K562 (cell line): ENCODE measurements at regions not wholly inside any gene's neighbourhood (a gene's known extent, or its start where the extent isn't known, plus 50 kb on each side); places are given as distances from the start of the nearest gene placed in this dataset.

Source experiments
- ATAC-seq: fragments of 200-7000 bp; cut with Tn5 transposase; 3 replicates; pipeline ENCODE4 v1.9.1; 2020; ENCODE audit warnings: moderate library complexity
- BruUV-seq: library from RNA; stranded (reverse); fragments of 400-500 nt; replicated peaks from 2 replicates; lab custom pipeline; 2021; lab: Mats Ljungman, UMichigan
- CTCF ChIA-PET: fragments of 300-600 bp; formaldehyde crosslinking; extraction: SDS; loops from one replicate; lab custom pipeline; 2021; ENCODE audit warnings: low intra/inter-chr PET ratio; lab: Yijun Ruan, JAX
- POLR2A ChIA-PET: fragments of 300-600, 350-650 bp; sonication (Branson Sonifier 250); formaldehyde crosslinking; extraction: SDS; loops from one replicate; lab custom pipeline; 2021; ENCODE audit warnings: antibody characterized with exemption, inconsistent platforms; lab: Yijun Ruan, JAX
- DNase-seq, 4 experiments: peaks; one replicate each; pipeline versions ENCODE4 v3.0.0 to v3.0.0-alpha.2; 2011 to 2018; ENCODE audit warnings: low spot score in 3 of 4, mixed read lengths in 3 of 4; ENCODE audit errors: extremely low read depth in 1 of 4
- FAIRE-seq: peaks from 2 replicates; lab custom pipeline; 2011; peaks lifted over from hg19 to GRCh38; lab: Jason Lieb, UNC
- H2AFZ ChIP-seq: 2 replicates; pipeline ENCODE4 v1.6.0; 2011; ENCODE audit warnings: low read depth, low read length, control low read depth, inconsistent platforms
- H3K27ac ChIP-seq: fragments of 200-600 bp; 3 replicates; pipeline ENCODE4 v1.8.0; 2011; ENCODE audit warnings: low read depth, mild to moderate bottlenecking, control low read depth, inconsistent platforms, low read length, moderate library complexity, mixed read lengths; ENCODE audit errors: extremely low read depth
- H3K27me3 ChIP-seq, 2 experiments: fragments of 300-600 bp in 1 of 2; 2 replicates in 1 of 2; 3 replicates in 1 of 2; pipeline versions ENCODE4 v1.6.0 to v1.8.0; 2011; ENCODE audit warnings: inconsistent platforms in 2 of 2, low read length in 2 of 2, mild to moderate bottlenecking in 1 of 2, mixed read lengths in 1 of 2, moderate library complexity in 1 of 2; ENCODE audit not compliant: control insufficient read depth in 2 of 2, insufficient read depth in 2 of 2
- H3K36me3 ChIP-seq: fragments of 300-600 bp; 3 replicates; pipeline ENCODE4 v1.8.0; 2011; ENCODE audit warnings: mild to moderate bottlenecking, low read length, inconsistent platforms; ENCODE audit not compliant: control insufficient read depth, insufficient read depth
- H3K4me1 ChIP-seq, 2 experiments: fragments of 200-600 bp in 1 of 2; replicated peaks in 1 of 2; 2 replicates in 1 of 2; 3 replicates in 1 of 2; pipeline versions ENCODE4 v1.5.1 to v1.8.0; 2011; ENCODE audit warnings: inconsistent platforms in 2 of 2, low read length in 2 of 2, mild to moderate bottlenecking in 1 of 2, mixed read lengths in 1 of 2, moderate library complexity in 1 of 2; ENCODE audit not compliant: control insufficient read depth in 2 of 2, insufficient read depth in 2 of 2
- H3K4me2 ChIP-seq: 2 replicates; pipeline ENCODE4 v1.6.1; 2011; ENCODE audit warnings: low read length, control low read depth, inconsistent platforms, mixed read lengths; ENCODE audit not compliant: insufficient read depth
- H3K4me3 ChIP-seq: fragments of 200-600 bp; sonication (generic), shearing (Covaris generic); 2 replicates; pipeline ENCODE4 v1.5.1; 2016; ENCODE audit warnings: control low read depth, inconsistent platforms
- H3K79me2 ChIP-seq: fragments of 200-600 bp; 3 replicates; pipeline ENCODE4 v1.8.0; 2011; ENCODE audit warnings: low read length, inconsistent platforms; ENCODE audit not compliant: control insufficient read depth, insufficient read depth
- H3K9ac ChIP-seq, 2 experiments: 2 replicates each; pipeline versions ENCODE4 v1.6.0 to v1.6.1; 2011; ENCODE audit warnings: low read depth in 2 of 2, low read length in 2 of 2, control low read depth in 1 of 2, inconsistent platforms in 1 of 2, mild to moderate bottlenecking in 1 of 2, mixed read lengths in 1 of 2; ENCODE audit not compliant: insufficient read depth in 1 of 2
- H3K9me1 ChIP-seq: one replicate; pipeline ENCODE4 v1.6.0; 2011; ENCODE audit warnings: inconsistent platforms, mild to moderate bottlenecking, low read length, moderate library complexity; ENCODE audit not compliant: control insufficient read depth, insufficient read depth
- H3K9me3 ChIP-seq: replicated peaks from 2 replicates; pipeline ENCODE4 v1.5.1; 2011; ENCODE audit warnings: low read depth, low read length, inconsistent platforms; ENCODE audit not compliant: control insufficient read depth, insufficient read depth
- H4K20me1 ChIP-seq: replicated peaks from 2 replicates; pipeline ENCODE4 v1.6.1; 2011; ENCODE audit warnings: low read length, inconsistent platforms, mixed read lengths; ENCODE audit not compliant: control insufficient read depth, insufficient read depth
- ATF6 ChIP-seq: sonication (generic); formaldehyde crosslinking; IDR thresholded peaks from 2 replicates; pipeline ENCODE4 v1.4.0; 2020; ENCODE audit warnings: mild to moderate bottlenecking, missing genetic modification reagents
- CEBPB ChIP-seq: fragments of 450-650 bp; IDR thresholded peaks from 2 replicates; pipeline ENCODE4 v1.6.1; 2016; ENCODE audit warnings: missing genetic modification characterization, missing compliant biosample characterization
- CTCF ChIP-seq, 3 experiments: IDR thresholded peaks in 2 of 3; conservative IDR thresholded peaks in 1 of 3; 2 replicates each; pipeline ENCODE4 v1.5.1; 2011 to 2012; ENCODE audit warnings: low read length in 3 of 3, mild to moderate bottlenecking in 3 of 3, control low read depth in 2 of 3, improper control_type of control experiment in 1 of 3, inconsistent platforms in 1 of 3, low read depth in 1 of 3, mixed read lengths in 1 of 3, moderate library complexity in 1 of 3; ENCODE audit not compliant: insufficient read depth in 2 of 3
- E2F3 ChIP-seq: fragments of 250-450 bp; sonication (Bioruptor Pico); IDR thresholded peaks from 2 replicates; pipeline ENCODE4 v1.4.0; 2020; ENCODE audit warnings: mild to moderate bottlenecking
- ESRRA ChIP-seq: fragments of 450-650 bp; IDR thresholded peaks from 2 replicates; pipeline ENCODE4 v1.6.1; 2014; ENCODE audit warnings: low read depth, mild to moderate bottlenecking, moderate library complexity, borderline replicate concordance
- KDM1A ChIP-seq, 2 experiments: fragments of 450-650 bp; IDR thresholded peaks; 2 replicates each; pipeline ENCODE4 v1.6.1; 2016; ENCODE audit warnings: mild to moderate bottlenecking in 2 of 2
- MEF2A ChIP-seq: IDR thresholded peaks from 2 replicates; pipeline ENCODE4 v1.6.1; 2011; ENCODE audit warnings: low read depth, mild to moderate bottlenecking, low read length, moderate library complexity; ENCODE audit not compliant: control insufficient read depth
- OTX1 ChIP-seq: fragments of 450-650 bp; formaldehyde crosslinking; IDR thresholded peaks from 2 replicates; pipeline ENCODE4 v1.4.0; 2022; ENCODE audit warnings: mild to moderate bottlenecking
- SMARCC2 ChIP-seq: fragments of 450-650 bp; IDR thresholded peaks from 2 replicates; pipeline ENCODE4 v1.6.1; 2017; ENCODE audit warnings: antibody characterized with exemption, moderate library complexity, mild to moderate bottlenecking, low read depth
- SRSF7 ChIP-seq: fragments of 200-400 bp; formaldehyde crosslinking; optimal IDR thresholded peaks from 2 replicates; pipeline ENCODE3; 2017; ENCODE audit warnings: mild to moderate bottlenecking, low read depth, low read length
- TAF9B ChIP-seq: fragments of 450-650 bp; IDR thresholded peaks from 2 replicates; pipeline ENCODE4 v1.6.1; 2018; ENCODE audit warnings: mild to moderate bottlenecking; ENCODE audit not compliant: partially characterized antibody
- XRCC3 ChIP-seq: fragments of 450-650 bp; IDR thresholded peaks from 2 replicates; pipeline ENCODE4 v1.6.1; 2017; ENCODE audit warnings: mild to moderate bottlenecking, moderate library complexity
- ZHX1 ChIP-seq: fragments of 150-350 bp; conservative IDR thresholded peaks from 2 replicates; pipeline ENCODE4 v1.6.1; 2014; ENCODE audit warnings: low read length
- ZNF639 ChIP-seq, 2 experiments: fragments of 200-800 bp in 1 of 2; sonication (Bioruptor generic) in 1 of 2; sonication (generic) in 1 of 2; formaldehyde crosslinking in 1 of 2; IDR thresholded peaks in 1 of 2; conservative IDR thresholded peaks in 1 of 2; 2 replicates each; pipeline versions ENCODE4 v1.5.0 to v1.6.1; 2016 to 2020; ENCODE audit warnings: missing compliant biosample characterization in 1 of 2, missing genetic modification characterization in 1 of 2, missing genetic modification reagents in 1 of 2
- ZNF695 ChIP-seq: fragments of 450-650 bp; formaldehyde crosslinking; IDR thresholded peaks from 2 replicates; pipeline ENCODE4 v1.4.0; 2020; ENCODE audit warnings: mild to moderate bottlenecking, moderate library complexity
- WGBS: fragments of 100-300 bp; shearing (Covaris generic); methylation state at CpG from one replicate; pipeline ENCODE4 v1.1.6; 2016; ENCODE audit warnings: low coverage, mixed read lengths; ENCODE audit not compliant: insufficient coverage; ENCODE audit errors: missing lambda C conversion rate; 5-methylcytosine and 5-hydroxymethylcytosine counted together
- in situ Hi-C: fragments of 300-500 bp; cut with MboI; formaldehyde crosslinking; loops from 4 replicates; pipeline ENCODE4 v1.15.0; 2018; ENCODE audit warnings: inconsistent platforms, mixed read lengths
- intact Hi-C: fragments of 100-400 bp; cut with micrococcal nuclease; formaldehyde crosslinking; loops from 2 replicates; pipeline ENCODE4 v1.14.2; 2022

GRCh38 chr6:88492824-88493223, 326.7 kb upstream of the CNR1 start:
- H3K4me2 ChIP-seq = no peak overlapping the region
- H2AFZ ChIP-seq = no peak overlapping the region
- H3K9me3 ChIP-seq = no peaks in the 10 kb centered on the region; the same call in 1 of the 2 replicates
- H3K9ac ChIP-seq = no peak overlapping the region
- DNase-seq (peak; percentile 25 to 43 (median 34)), FAIRE-seq (no peak), ATAC-seq (peak; percentile 69; the same call in 2 of the 3 replicates)
- in situ Hi-C loops (no loop called here), intact Hi-C loops (loop anchor here (5.0 kb wide), 1 partner anchor 566 kb away; no protein-coding TSS in a partner anchor)
- no peaks in the 10 kb centered on the region for H3K9me1 ChIP-seq
- no peaks in the 10 kb centered on the region for H4K20me1 ChIP-seq
- H3K36me3 ChIP-seq = no peaks in the 10 kb centered on the region
- no peak overlapping the region for H3K27ac ChIP-seq
- ChIA-PET CTCF (no interaction called here), POLR2A (interaction anchor here (0.7 kb wide), 1 partner anchor 648 kb away, joined by 4 read pairs; no protein-coding TSS in a partner anchor)
- BruUV-seq = no TSS peak
- no peaks in the 10 kb centered on the region for H3K79me2 ChIP-seq
- 5% methylated on average over 2 of the region's 2 CpGs for WGBS
- H3K4me1 ChIP-seq = no peaks in the 10 kb centered on the region
- H3K27me3 ChIP-seq = no peaks in the 10 kb centered on the region
- no peak overlapping the region for H3K4me3 ChIP-seq
- TF ChIP-seq SMARCC2 (no peak), XRCC3 (no peak), SRSF7 (no peak), ZNF695 (no peak), KDM1A (IDR thresholded peaks at IDR 0.05) (no peak), OTX1 (CRISPR knock-in tag) (no peak), ZNF639 (CRISPR knock-in tag; conservative IDR thresholded peaks at IDR 0.05 in 1 of 2, IDR thresholded peaks at IDR 0.05 in 1 of 2) (no peak), CTCF (IDR thresholded peaks at IDR 0.05 in 2 of 3, conservative IDR thresholded peaks at IDR 0.05 in 1 of 3; ENCODE audit: insufficient read depth in 2 of 3, low read depth in 1 of 3, low read length in 3 of 3) (peak; percentile 25 to 40 (median 35); a peak in 3 of 6 replicates), E2F3 (CRISPR knock-in tag) (no peak), TAF9B (no peak), ZHX1 (no peak), ESRRA (no peak), CEBPB (tag) (no peak), ATF6 (CRISPR knock-in tag) (no peak), MEF2A (no peak)
